IPS-20b (cell line): ENCODE measurements at regions not wholly inside any gene's neighbourhood (a gene's known extent, or its start where the extent isn't known, plus 50 kb on each side); places are given as distances from the start of the nearest gene placed in this dataset.
"Not testable (repeated sequence)": the region's sequence is repeated elsewhere in the genome, so short reads cannot be mapped to it uniquely, and the experiment has no call there.

ENCODE experiments used
- H3K27ac ChIP-seq: one replicate; pipeline ENCODE4 v1.5.1; 2013; ENCODE audit warnings: low read length
- H3K27me3 ChIP-seq: 2 replicates; pipeline ENCODE4 v1.6.1; 2013; ENCODE audit warnings: mild to moderate bottlenecking, low read length, inconsistent platforms; ENCODE audit not compliant: insufficient read depth
- H3K36me3 ChIP-seq: 2 replicates; pipeline ENCODE4 v1.6.1; 2013; ENCODE audit warnings: low read depth, mild to moderate bottlenecking, inconsistent platforms, low read length, moderate library complexity; ENCODE audit not compliant: insufficient read depth
- H3K4me1 ChIP-seq: 2 replicates; pipeline ENCODE4 v1.6.1; 2013; ENCODE audit warnings: mild to moderate bottlenecking, control low read depth, inconsistent platforms, low read length, moderate library complexity; ENCODE audit not compliant: insufficient read depth
- H3K4me3 ChIP-seq: 2 replicates; pipeline ENCODE4 v1.5.1; 2013; ENCODE audit warnings: mild to moderate bottlenecking, low read length, inconsistent platforms
- H3K9ac ChIP-seq: 2 replicates; pipeline ENCODE4 v1.6.1; 2013; ENCODE audit warnings: low read depth, mild to moderate bottlenecking, inconsistent platforms, low read length, moderate library complexity
- H3K9me3 ChIP-seq: 2 replicates; pipeline ENCODE4 v1.6.1; 2013; ENCODE audit warnings: mild to moderate bottlenecking, low read depth, low read length, inconsistent platforms; ENCODE audit not compliant: insufficient read depth

DNA sequence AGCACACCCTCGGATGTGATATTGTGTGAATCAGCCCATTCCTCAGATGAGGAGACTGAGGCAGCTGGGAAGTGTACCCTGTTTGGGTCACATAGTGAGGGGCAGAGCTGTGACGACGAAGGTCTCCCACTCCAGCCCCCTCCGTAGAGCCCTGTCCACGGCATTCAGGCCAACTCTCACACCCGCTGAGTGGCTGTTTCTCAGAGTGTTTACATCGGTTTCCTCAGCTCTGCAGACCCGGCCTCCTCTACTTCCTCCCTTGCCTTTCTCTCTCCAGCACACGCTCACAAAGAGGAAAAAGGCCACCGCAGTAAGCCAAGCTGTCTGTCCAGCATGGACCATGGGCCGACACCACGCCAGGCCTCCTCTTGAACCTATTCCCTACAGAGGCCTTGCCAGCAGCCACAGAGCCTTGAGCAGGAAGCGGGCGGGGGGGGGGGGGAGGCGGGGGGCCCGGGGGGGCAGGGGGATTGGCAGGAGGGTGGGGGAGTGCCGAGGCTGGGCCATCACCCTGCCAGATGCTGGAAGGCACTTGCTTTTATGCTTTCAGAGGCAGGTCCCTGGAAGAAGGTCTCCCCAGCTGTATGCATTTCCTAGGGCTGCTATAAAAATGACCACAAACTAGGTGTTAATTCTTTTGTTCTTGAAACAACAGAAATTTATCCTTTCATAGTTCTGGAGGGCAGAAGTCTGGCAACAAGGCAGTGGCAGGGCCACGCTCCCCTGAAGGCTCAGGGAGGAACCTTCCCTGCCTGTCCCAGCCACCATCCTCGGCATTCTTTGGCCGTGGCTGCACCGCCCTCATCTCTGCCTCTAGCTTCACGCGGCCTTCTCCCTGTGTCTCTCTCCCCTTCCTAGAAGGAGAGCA, 178.4 kb downstream of the PSMG1 start:
- Histone ChIP-seq H3K9ac (no peak overlapping the region), H3K27ac (no peak overlapping the region), H3K27me3 (peaks cover 7% of the 10 kb centered on the region; the same call in 1 of the 2 replicates), H3K4me3 (no peak overlapping the region), H3K36me3 (no peaks in the 10 kb centered on the region), H3K9me3 (no peaks in the 10 kb centered on the region), H3K4me1 (peaks cover 24% of the 10 kb centered on the region)

DNA sequence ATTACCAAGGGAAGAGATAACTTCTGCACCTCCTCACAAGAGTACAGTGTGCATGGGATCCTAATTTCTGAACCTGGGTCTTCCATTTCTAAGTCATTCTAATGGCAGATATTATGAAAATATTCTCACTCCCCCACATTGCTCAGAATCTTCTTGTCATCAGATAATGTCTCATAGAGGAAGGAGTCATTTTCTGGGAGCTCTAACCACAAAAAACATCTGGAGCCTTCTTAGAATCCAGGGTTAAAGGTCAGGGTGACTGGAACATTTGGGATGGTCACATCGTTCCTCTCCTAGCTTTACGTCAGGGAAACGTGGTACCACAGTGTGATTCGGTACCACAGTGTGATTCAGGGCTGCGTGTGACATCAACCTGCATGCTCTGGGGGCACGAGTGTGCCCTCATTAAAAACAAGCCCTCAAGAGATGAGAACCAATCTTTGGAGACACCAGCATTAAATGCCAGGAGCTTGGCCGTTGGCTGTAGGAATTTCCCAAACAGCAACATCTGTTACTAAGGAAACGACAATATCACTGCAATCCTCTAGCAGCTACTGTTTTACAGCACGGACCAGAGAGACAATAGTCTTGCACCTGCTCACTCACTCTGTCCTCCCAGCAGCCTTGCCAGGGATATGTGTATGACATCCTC, 179.1 kb downstream of the PSMG1 start:
- peaks cover 24% of the 10 kb centered on the region for H3K4me1 ChIP-seq
- H3K9ac ChIP-seq: no peak overlapping the region
- H3K36me3 ChIP-seq: no peaks in the 10 kb centered on the region
- peaks cover 7% of the 10 kb centered on the region; the same call in 1 of the 2 replicates for H3K27me3 ChIP-seq
- H3K27ac ChIP-seq: no peak overlapping the region
- no peaks in the 10 kb centered on the region for H3K9me3 ChIP-seq
- no peak overlapping the region for H3K4me3 ChIP-seq

DNA sequence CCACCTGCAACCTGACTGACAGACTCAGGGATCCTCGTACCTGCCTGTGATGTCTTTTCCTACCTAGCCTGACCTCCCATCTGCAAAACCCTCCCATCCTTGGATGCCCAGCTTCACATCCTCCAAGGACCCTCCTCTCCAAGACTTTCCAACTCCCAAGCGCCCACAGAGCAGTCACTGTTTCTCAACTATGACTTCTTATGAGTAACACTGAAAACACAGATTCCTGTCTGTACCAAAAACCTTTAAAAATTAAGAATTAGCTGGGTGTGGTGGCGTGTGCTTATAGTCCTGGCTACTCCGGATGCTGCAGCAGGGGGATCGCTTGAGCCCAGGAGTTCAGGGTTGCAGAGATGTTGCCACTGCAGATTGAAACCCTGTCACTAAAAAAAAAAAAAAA, 181.9 kb downstream of the PSMG1 start:
- H3K4me3 ChIP-seq: no peak overlapping the region
- peaks cover 6% of the 10 kb centered on the region; the same call in 1 of the 2 replicates for H3K27me3 ChIP-seq
- no peaks in the 10 kb centered on the region for H3K36me3 ChIP-seq
- no peak overlapping the region for H3K9ac ChIP-seq
- no peaks in the 10 kb centered on the region for H3K9me3 ChIP-seq
- peaks cover 10% of the 10 kb centered on the region; the same call in 1 of the 2 replicates for H3K4me1 ChIP-seq
- H3K27ac ChIP-seq: no peak overlapping the region

DNA sequence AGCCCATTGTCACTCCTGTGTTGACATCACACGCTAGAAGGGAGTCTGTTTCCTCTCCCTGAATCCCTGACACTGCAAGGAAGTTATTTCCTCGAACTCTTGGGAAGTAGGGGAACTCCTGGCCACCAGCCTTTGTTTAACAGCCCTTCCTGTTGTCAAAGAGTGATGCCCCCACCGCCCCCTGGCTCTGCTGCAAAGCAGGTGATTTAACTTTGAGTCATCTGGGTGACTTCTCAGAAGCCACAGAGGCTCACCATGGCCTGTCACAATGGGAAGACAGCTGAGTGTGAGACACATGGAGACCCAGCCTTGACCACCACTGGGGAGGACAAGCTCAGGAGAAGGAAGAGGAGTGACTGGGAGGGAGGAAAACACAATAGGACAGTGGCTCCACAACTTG, 182.8 kb downstream of the PSMG1 start:
- no peaks in the 10 kb centered on the region for H3K9me3 ChIP-seq
- no peaks in the 10 kb centered on the region; the same call in 1 of the 2 replicates for H3K27me3 ChIP-seq
- no peak overlapping the region for H3K27ac ChIP-seq
- H3K9ac ChIP-seq: no peak overlapping the region
- H3K4me1 ChIP-seq: peaks cover 4% of the 10 kb centered on the region; the same call in 1 of the 2 replicates
- H3K36me3 ChIP-seq: no peaks in the 10 kb centered on the region
- H3K4me3 ChIP-seq: no peak overlapping the region

DNA sequence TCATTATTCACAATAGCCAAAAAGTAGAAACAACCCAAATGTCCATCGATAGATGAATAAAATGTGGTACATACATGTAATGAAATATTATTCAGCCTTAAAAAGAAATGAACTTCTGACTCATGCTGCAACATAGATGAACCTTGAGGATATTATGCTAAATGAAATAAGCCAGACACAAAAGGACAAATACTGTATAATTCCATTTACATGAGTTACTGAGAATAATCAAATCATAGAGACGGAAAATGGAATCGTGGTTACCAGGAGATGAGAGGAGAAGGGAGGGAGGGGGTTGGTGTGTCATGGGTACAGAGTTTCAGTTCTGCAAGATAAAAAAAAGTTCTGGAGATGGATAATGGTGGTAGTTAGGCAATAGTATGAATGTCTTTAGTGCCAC, 184.1 kb downstream of the PSMG1 start:
- Histone ChIP-seq H3K27me3 (no peaks in the 10 kb centered on the region), H3K4me1 (no peaks in the 10 kb centered on the region), H3K9me3 (no peaks in the 10 kb centered on the region), H3K4me3 (no peak overlapping the region), H3K27ac (no peak overlapping the region), H3K36me3 (no peaks in the 10 kb centered on the region), H3K9ac (no peak overlapping the region)

DNA sequence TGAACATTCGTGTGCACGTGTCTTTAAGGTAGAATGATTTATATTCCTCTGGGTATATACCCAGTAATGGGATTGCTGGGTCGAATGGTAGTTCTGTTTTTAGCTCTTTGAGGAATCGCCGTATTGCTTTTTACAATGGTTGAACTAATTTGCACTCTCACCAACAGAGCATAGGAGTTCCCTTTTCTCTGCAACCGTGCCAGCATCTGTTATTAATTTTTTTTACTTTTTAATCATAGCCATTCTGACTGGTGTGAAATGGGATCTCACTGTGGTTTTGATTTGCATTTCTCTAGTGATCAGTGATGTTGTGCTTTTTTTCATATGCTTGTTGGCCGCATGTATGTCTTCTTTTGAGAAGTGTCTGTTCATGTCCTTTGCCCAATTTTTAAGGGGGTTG, 185.0 kb downstream of the PSMG1 start:
- not testable (repeated sequence) for H3K4me1 ChIP-seq, H3K4me3 ChIP-seq, H3K27ac ChIP-seq, H3K9ac ChIP-seq, H3K36me3 ChIP-seq, H3K27me3 ChIP-seq, H3K9me3 ChIP-seq

DNA sequence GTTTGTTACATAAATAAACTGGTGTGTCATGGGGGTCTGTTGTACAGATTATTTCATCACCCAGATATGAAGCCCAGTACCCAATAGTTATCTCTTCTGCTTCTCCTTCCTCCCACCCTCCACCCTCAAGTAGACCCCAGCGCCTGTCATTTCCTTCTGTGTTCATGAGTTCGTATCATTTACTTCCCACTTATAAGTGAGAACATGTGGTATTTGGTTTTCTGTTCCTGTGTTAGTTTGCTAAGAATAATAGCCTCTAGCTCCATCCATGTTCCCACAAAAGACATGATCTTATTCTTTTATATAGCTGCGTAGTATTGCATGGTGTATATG, 185.4 kb downstream of the PSMG1 start:
- H3K4me3 ChIP-seq, H3K27ac ChIP-seq: not testable (repeated sequence)

DNA sequence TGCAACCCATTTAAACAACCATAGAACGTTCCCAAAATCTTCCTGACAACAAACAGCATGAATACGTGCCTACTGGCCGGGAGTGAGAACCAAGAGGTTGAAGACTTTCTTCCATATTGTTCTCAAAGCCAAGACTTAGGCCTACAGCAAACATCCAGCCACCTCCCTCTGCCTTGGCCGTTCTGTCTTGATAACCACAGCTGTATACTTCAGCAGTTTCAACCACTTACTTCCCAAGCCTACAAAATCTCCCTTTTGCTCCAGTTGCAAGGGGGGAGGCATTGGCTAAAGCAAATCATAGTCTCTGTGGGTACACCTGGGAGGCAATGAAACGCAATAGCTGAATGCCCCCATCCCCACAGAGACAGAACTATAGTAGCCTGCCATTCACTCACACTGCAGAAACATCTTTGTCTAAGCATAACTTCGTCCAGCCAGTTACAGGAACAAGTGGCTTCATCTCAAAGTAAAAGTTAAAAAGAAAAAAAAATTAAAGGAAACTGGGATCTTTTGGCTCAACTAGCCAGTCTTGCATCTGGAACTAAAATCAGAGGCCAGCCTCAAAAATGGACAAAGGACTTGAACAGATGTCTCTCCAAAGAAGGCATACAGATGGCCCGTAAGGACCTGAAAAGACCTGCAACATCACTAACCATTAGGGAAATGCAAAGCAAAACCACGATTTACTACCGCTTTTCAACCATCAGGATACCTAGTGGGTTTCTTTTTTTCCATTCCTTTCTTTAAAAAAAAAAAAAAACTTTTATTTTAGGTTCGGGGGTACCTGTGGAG, 186.0 kb downstream of the PSMG1 start:
- Histone ChIP-seq H3K9me3 (no peaks in the 10 kb centered on the region), H3K27ac (no peak overlapping the region), H3K9ac (no peak overlapping the region), H3K36me3 (no peaks in the 10 kb centered on the region), H3K4me1 (no peaks in the 10 kb centered on the region), H3K27me3 (no peaks in the 10 kb centered on the region), H3K4me3 (no peak overlapping the region)

More for the DNA sequence above, 185.4 kb downstream of the PSMG1 start:
- H3K4me1 ChIP-seq, H3K36me3 ChIP-seq, H3K9me3 ChIP-seq, H3K9ac ChIP-seq, H3K27me3 ChIP-seq: not testable (repeated sequence)

DNA sequence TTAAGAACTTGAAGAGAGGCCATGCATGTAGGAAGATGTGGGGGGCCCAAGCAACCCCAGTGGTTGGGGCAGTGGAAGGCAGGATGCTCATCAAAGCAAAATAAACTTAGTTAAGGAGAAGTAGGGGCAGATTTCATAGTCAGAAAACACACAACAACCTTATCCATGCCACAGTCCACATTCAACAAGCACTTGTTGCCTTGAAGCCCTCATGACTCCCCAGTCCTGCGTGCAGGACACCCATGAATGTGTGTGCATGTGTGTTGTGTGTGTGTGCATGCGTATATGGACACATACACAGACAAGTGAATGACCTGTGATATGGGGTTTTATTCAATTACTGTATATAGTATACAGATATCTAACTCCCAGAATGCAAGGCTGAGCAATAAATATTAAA, 186.9 kb downstream of the PSMG1 start:
- H3K4me3 ChIP-seq: no peak overlapping the region
- no peak overlapping the region for H3K9ac ChIP-seq
- H3K9me3 ChIP-seq: no peaks in the 10 kb centered on the region
- H3K4me1 ChIP-seq: no peaks in the 10 kb centered on the region
- H3K27me3 ChIP-seq: no peaks in the 10 kb centered on the region
- H3K27ac ChIP-seq: no peak overlapping the region
- H3K36me3 ChIP-seq: no peaks in the 10 kb centered on the region

DNA sequence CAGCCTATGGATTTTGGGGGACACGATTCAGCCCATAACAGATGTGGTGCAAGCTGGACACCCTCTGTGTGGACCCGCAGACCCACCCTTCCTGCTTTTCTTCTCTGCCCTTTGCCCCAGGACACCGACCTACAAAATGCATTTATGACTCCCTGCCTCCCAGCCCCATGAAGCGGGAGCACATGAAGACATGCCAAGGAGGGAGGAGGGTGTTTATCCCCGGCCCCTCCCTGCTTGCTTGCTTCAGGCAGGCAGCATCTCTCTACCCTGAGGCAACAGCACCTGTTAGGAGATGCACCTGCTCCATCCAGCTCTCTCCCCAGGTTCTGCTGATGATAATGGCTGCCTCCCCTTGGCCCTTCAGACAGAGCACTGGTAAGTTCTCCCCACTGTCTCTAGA, 187.5 kb downstream of the PSMG1 start:
- no peaks in the 10 kb centered on the region for H3K36me3 ChIP-seq
- H3K9me3 ChIP-seq: no peaks in the 10 kb centered on the region
- peaks cover 2% of the 10 kb centered on the region; the same call in 1 of the 2 replicates for H3K4me1 ChIP-seq
- H3K9ac ChIP-seq: no peak overlapping the region
- peaks cover 5% of the 10 kb centered on the region; the same call in 1 of the 2 replicates for H3K27me3 ChIP-seq
- H3K27ac ChIP-seq: no peak overlapping the region
- H3K4me3 ChIP-seq: no peak overlapping the region

DNA sequence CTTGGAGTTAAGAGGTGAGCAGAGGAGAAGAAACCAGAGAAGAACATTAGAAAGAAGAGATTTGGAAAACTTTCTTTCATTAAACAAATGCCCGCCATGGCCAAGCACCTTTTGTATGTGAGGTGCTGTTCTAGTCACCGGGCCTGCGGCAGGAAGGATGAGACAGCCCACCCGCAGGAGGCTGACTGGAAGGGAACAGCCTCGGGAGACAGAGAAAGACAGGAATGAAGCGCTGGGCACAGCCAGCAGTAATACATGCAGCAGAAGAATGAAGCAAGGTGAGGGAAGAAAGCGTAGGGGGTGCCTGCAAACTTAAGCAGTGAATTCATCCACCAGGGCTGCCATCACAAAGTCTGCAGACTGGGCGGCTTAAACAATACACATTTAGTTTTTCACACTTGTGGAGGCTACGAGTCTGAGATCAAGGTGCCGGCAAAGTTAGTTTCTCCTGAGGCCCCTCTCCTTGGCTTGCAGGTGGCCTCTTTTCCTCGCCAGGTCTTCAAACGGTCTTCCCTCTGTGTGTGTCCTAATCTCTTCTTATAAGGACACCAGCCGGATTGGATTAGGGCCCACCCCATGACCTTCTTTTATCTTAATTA, 188.1 kb downstream of the PSMG1 start:
- Histone ChIP-seq H3K27me3 (peaks cover 10% of the 10 kb centered on the region; the same call in 1 of the 2 replicates), H3K36me3 (no peaks in the 10 kb centered on the region), H3K9me3 (no peaks in the 10 kb centered on the region), H3K4me3 (no peak overlapping the region), H3K27ac (no peak overlapping the region), H3K4me1 (peaks cover 7% of the 10 kb centered on the region; the same call in 1 of the 2 replicates), H3K9ac (no peak overlapping the region)
